H9 (cell line): ENCODE measurements at regions not wholly inside any gene's neighbourhood (a gene's known extent, or its start where the extent isn't known, plus 50 kb on each side); places are given as distances from the start of the nearest gene placed in this dataset.
"Not testable (repeated sequence)": the region's sequence is repeated elsewhere in the genome, so short reads cannot be mapped to it uniquely, and the experiment has no call there.

Source experiments
- DNase-seq: peaks from one replicate; pipeline ENCODE4 v3.0.0-alpha.2; 2017
- H2AFZ ChIP-seq: one replicate; pipeline ENCODE4 v1.6.1; 2013; ENCODE audit warnings: mild to moderate bottlenecking, low read length, control low read depth, moderate library complexity
- H2AK5ac ChIP-seq: 2 replicates; pipeline ENCODE4 v1.6.1; 2013; ENCODE audit warnings: low read length, control low read depth, mixed read lengths; ENCODE audit not compliant: insufficient read length
- H2BK120ac ChIP-seq: one replicate; pipeline ENCODE4 v1.6.1; 2013; ENCODE audit warnings: low read depth, mild to moderate bottlenecking, low read length, control low read depth, inconsistent platforms; ENCODE audit not compliant: poor library complexity, severe bottlenecking
- H2BK12ac ChIP-seq: 2 replicates; pipeline ENCODE4 v1.6.1; 2013; ENCODE audit warnings: low read length, control low read depth, mixed read lengths, low read depth; ENCODE audit not compliant: insufficient read length
- H2BK15ac ChIP-seq: 2 replicates; pipeline ENCODE4 v1.6.1; 2013; ENCODE audit warnings: low read depth, low read length, control low read depth
- H2BK20ac ChIP-seq: one replicate; pipeline ENCODE4 v1.6.1; 2013; ENCODE audit warnings: low read depth, mild to moderate bottlenecking, low read length, control low read depth, inconsistent platforms; ENCODE audit not compliant: poor library complexity, severe bottlenecking
- H2BK5ac ChIP-seq: 2 replicates; pipeline ENCODE4 v1.6.1; 2013; ENCODE audit warnings: low read length, control low read depth, mixed read lengths; ENCODE audit not compliant: insufficient read length
- H3K14ac ChIP-seq: 2 replicates; pipeline ENCODE4 v1.6.1; 2013; ENCODE audit warnings: low read length, control low read depth; ENCODE audit not compliant: insufficient read depth
- H3K18ac ChIP-seq: 2 replicates; pipeline ENCODE4 v1.6.1; 2013; ENCODE audit warnings: low read depth, mild to moderate bottlenecking, mixed read lengths, low read length, control low read depth; ENCODE audit not compliant: insufficient read length
- H3K23ac ChIP-seq: 2 replicates; pipeline ENCODE4 v1.6.1; 2013; ENCODE audit warnings: low read length, control low read depth, mixed read lengths, low read depth; ENCODE audit not compliant: insufficient read length
- H3K23me2 ChIP-seq: 2 replicates; pipeline ENCODE4 v1.6.1; 2013; ENCODE audit warnings: low read depth, mild to moderate bottlenecking, mixed read lengths, low read length, control low read depth; ENCODE audit not compliant: insufficient read length, poor library complexity, severe bottlenecking
- H3K27ac ChIP-seq: 2 replicates; pipeline ENCODE4 v1.5.1; 2013; ENCODE audit warnings: low read length, control low read depth, mixed read lengths, low read depth; ENCODE audit not compliant: insufficient read length
- H3K27me3 ChIP-seq: 2 replicates; pipeline ENCODE4 v1.6.1; 2013; ENCODE audit warnings: low read length, control low read depth, inconsistent platforms; ENCODE audit not compliant: insufficient read depth
- H3K4ac ChIP-seq: 2 replicates; pipeline ENCODE4 v1.6.1; 2013; ENCODE audit warnings: low read depth, mild to moderate bottlenecking, control low read depth, inconsistent platforms, low read length, moderate library complexity
- H3K4me1 ChIP-seq: 2 replicates; pipeline ENCODE4 v1.6.1; 2013; ENCODE audit warnings: low read length, control low read depth, inconsistent platforms; ENCODE audit not compliant: insufficient read depth
- H3K4me2 ChIP-seq: 2 replicates; pipeline ENCODE4 v1.6.1; 2013; ENCODE audit warnings: low read length, control low read depth, mixed read lengths; ENCODE audit not compliant: insufficient read length, insufficient read depth
- H3K56ac ChIP-seq: 2 replicates; pipeline ENCODE4 v1.6.1; 2013; ENCODE audit warnings: low read depth, mild to moderate bottlenecking, mixed read lengths, low read length, control low read depth; ENCODE audit not compliant: insufficient read length
- H3K79me1 ChIP-seq: 2 replicates; pipeline ENCODE4 v1.6.1; 2013; ENCODE audit warnings: low read depth, mild to moderate bottlenecking, moderate library complexity, low read length, control low read depth, inconsistent platforms; ENCODE audit not compliant: insufficient read depth, poor library complexity, severe bottlenecking
- H3K79me2 ChIP-seq: 2 replicates; pipeline ENCODE4 v1.6.1; 2013; ENCODE audit warnings: low read length, control low read depth, inconsistent platforms; ENCODE audit not compliant: insufficient read depth
- H3K9ac ChIP-seq: 2 replicates; pipeline ENCODE4 v1.6.1; 2013; ENCODE audit warnings: low read length, control low read depth, mixed read lengths; ENCODE audit not compliant: insufficient read length; ENCODE audit errors: extremely low read depth
- H3K9me3 ChIP-seq: one replicate; pipeline ENCODE4 v1.6.1; 2013; ENCODE audit warnings: low read depth, low read length, inconsistent platforms; ENCODE audit not compliant: control insufficient read depth
- H3T11ph ChIP-seq: one replicate; pipeline ENCODE4 v1.6.1; 2013; ENCODE audit warnings: mild to moderate bottlenecking, low read length, control low read depth, inconsistent platforms
- H4K20me1 ChIP-seq: one replicate; pipeline ENCODE4 v1.6.1; 2013; ENCODE audit not compliant: control insufficient read depth, insufficient read length, insufficient read depth
- H4K5ac ChIP-seq: 2 replicates; pipeline ENCODE4 v1.6.1; 2013; ENCODE audit warnings: low read depth, mild to moderate bottlenecking, mixed read lengths, low read length, control low read depth; ENCODE audit not compliant: insufficient read length
- H4K8ac ChIP-seq: replicated peaks from 2 replicates; pipeline ENCODE4 v1.6.1; 2013; ENCODE audit warnings: low read length, control low read depth, mixed read lengths, low read depth; ENCODE audit not compliant: insufficient read length
- H4K91ac ChIP-seq: 2 replicates; pipeline ENCODE4 v1.6.1; 2013; ENCODE audit warnings: low read depth, mild to moderate bottlenecking, moderate library complexity, mixed read lengths, low read length, control low read depth; ENCODE audit not compliant: insufficient read length
- H3K27ac Mint-ChIP-seq, 3 experiments: 2 replicates in 2 of 3; 3 replicates in 1 of 3; pipeline ENCODE4 v1.8.0; 2020 to 2021; ENCODE audit warnings: mixed read lengths in 3 of 3, mild to moderate bottlenecking in 1 of 3, moderate library complexity in 1 of 3
- H3K27me3 Mint-ChIP-seq: 2 replicates; pipeline ENCODE4 v1.8.0; 2021; ENCODE audit warnings: low read depth, mild to moderate bottlenecking, moderate library complexity, mixed read lengths
- H3K36me3 Mint-ChIP-seq, 3 experiments: 2 replicates in 2 of 3; 3 replicates in 1 of 3; pipeline ENCODE4 v1.8.0; 2020 to 2021; ENCODE audit warnings: low read depth in 3 of 3, mixed read lengths in 3 of 3; ENCODE audit not compliant: insufficient read depth in 1 of 3
- H3K4me1 Mint-ChIP-seq, 2 experiments: 2 replicates each; pipeline ENCODE4 v1.8.0; 2020; ENCODE audit warnings: mixed read lengths in 2 of 2
- H3K4me3 Mint-ChIP-seq, 2 experiments: 2 replicates in 1 of 2; 3 replicates in 1 of 2; pipeline ENCODE4 v1.8.0; 2020 to 2021; ENCODE audit warnings: mild to moderate bottlenecking in 2 of 2, mixed read lengths in 2 of 2, moderate library complexity in 1 of 2
- H3K9me3 Mint-ChIP-seq, 2 experiments: 2 replicates in 1 of 2; 3 replicates in 1 of 2; pipeline ENCODE4 v1.8.0; 2020; ENCODE audit warnings: mild to moderate bottlenecking in 2 of 2, mixed read lengths in 2 of 2, moderate library complexity in 1 of 2
- WGBS: extraction: QIAGEN DNeasy Blood & Tissue Kit; methylation state at CpG from one replicate; pipeline ENCODE4 v1.1.7; 2013; ENCODE audit warnings: missing lambda C conversion rate, low lambda C conversion rate, mixed read lengths; ENCODE audit not compliant: insufficient read length; ENCODE audit errors: extremely low coverage; 5-methylcytosine and 5-hydroxymethylcytosine counted together

- not testable (repeated sequence) for H3K79me1 ChIP-seq, H2BK20ac ChIP-seq, H3K4me3 Mint-ChIP-seq, H4K91ac ChIP-seq, H3K4ac ChIP-seq, H3K4me1 ChIP-seq, H2BK5ac ChIP-seq, H3K36me3 Mint-ChIP-seq, H2BK12ac ChIP-seq, H3K79me2 ChIP-seq, H3K23ac ChIP-seq, H3K27ac ChIP-seq, H3K27me3 ChIP-seq, H3K9me3 ChIP-seq, H3K23me2 ChIP-seq, H3K4me2 ChIP-seq, H3K9ac ChIP-seq, H3K56ac ChIP-seq, H3T11ph ChIP-seq, H4K20me1 ChIP-seq, H2AK5ac ChIP-seq, H3K9me3 Mint-ChIP-seq, H4K8ac ChIP-seq, H2BK120ac ChIP-seq, H2BK15ac ChIP-seq, H3K18ac ChIP-seq, H3K27me3 Mint-ChIP-seq, H2AFZ ChIP-seq, H4K5ac ChIP-seq, H3K14ac ChIP-seq, DNase-seq
- no CpG with 5 or more reads among the region's 7 CpGs for WGBS
- Mint-ChIP-seq H3K27ac (peak overlapping the region in 1 of 3 experiments; percentile 66; a peak in 1 of 7 replicates), H3K4me1 (peaks cover 23 to 31% of the 10 kb centered on the region in 2 experiments)
Measured at GRCh38 chr1:30517241-30517640, 206.1 kb downstream of the MATN1 start.
